ENCODE measurements at regions not wholly inside any gene's neighbourhood (a gene's known extent, or its start where the extent isn't known, plus 50 kb on each side); places are given as distances from the start of the nearest gene placed in this dataset.

- H3K9me3 Mint-ChIP-seq = peaks cover 58% of the 10 kb centered on the region
- TF ChIP-seq CTCF (IDR thresholded peaks at IDR 0.05; ENCODE audit: unreplicated experiment) = no peak
- no peaks in the 10 kb centered on the region for H3K4me1 Mint-ChIP-seq
- H3K27me3 Mint-ChIP-seq (ENCODE audit: low read depth) = no peaks in the 10 kb centered on the region
- no peak overlapping the region for H3K27ac Mint-ChIP-seq
- H3K4me3 Mint-ChIP-seq = no peak overlapping the region
- no peaks in the 10 kb centered on the region for H3K36me3 Mint-ChIP-seq
- DNase-seq (ENCODE audit: low spot score in 2 of 2, unreplicated experiment in 2 of 2) = no peak
Observed at GRCh38 chrX:117570160-117570559, 546.5 kb downstream of the KLHL13 start.

GRCh38 chrX:117568238-117568637, 548.4 kb downstream of the KLHL13 start:
- Mint-ChIP-seq H3K27me3 (ENCODE audit: low read depth) (no peaks in the 10 kb centered on the region), H3K4me3 (no peak overlapping the region), H3K27ac (no peak overlapping the region), H3K9me3 (peaks cover 64% of the 10 kb centered on the region), H3K36me3 (peaks cover 3% of the 10 kb centered on the region), H3K4me1 (no peaks in the 10 kb centered on the region)
- TF ChIP-seq CTCF (IDR thresholded peaks at IDR 0.05; ENCODE audit: unreplicated experiment) = no peak
- no peak for DNase-seq (ENCODE audit: low spot score in 2 of 2, unreplicated experiment in 2 of 2)

- no peak for DNase-seq (ENCODE audit: low spot score in 2 of 2, unreplicated experiment in 2 of 2)
- Mint-ChIP-seq H3K27me3 (ENCODE audit: low read depth) (no peaks in the 10 kb centered on the region), H3K27ac (no peak overlapping the region), H3K4me3 (no peak overlapping the region), H3K9me3 (peaks cover 29% of the 10 kb centered on the region), H3K36me3 (no peaks in the 10 kb centered on the region), H3K4me1 (no peaks in the 10 kb centered on the region)
- TF ChIP-seq CTCF (IDR thresholded peaks at IDR 0.05; ENCODE audit: unreplicated experiment) = no peak
Observed at GRCh38 chrX:117543885-117544284, 572.7 kb downstream of the KLHL13 start.

GRCh38 chrX:117539090-117539418, 577.6 kb downstream of the KLHL13 start:
- DNase-seq (ENCODE audit: low spot score in 2 of 2, unreplicated experiment in 2 of 2) = no peak
- H3K27ac Mint-ChIP-seq = no peak overlapping the region
- H3K36me3 Mint-ChIP-seq = no peaks in the 10 kb centered on the region
- no peak overlapping the region for H3K4me3 Mint-ChIP-seq
- no peaks in the 10 kb centered on the region for H3K4me1 Mint-ChIP-seq
- no peak for TF ChIP-seq CTCF (IDR thresholded peaks at IDR 0.05; ENCODE audit: unreplicated experiment)
- H3K9me3 Mint-ChIP-seq = peaks cover 41% of the 10 kb centered on the region
- H3K27me3 Mint-ChIP-seq (ENCODE audit: low read depth) = no peaks in the 10 kb centered on the region

GRCh38 chrX:117538178-117539089, 578.2 kb downstream of the KLHL13 start:
- DNase-seq (ENCODE audit: low spot score in 2 of 2, unreplicated experiment in 2 of 2) = no peak
- TF ChIP-seq CTCF (IDR thresholded peaks at IDR 0.05; ENCODE audit: unreplicated experiment) = no peak
- Mint-ChIP-seq H3K4me1 (no peaks in the 10 kb centered on the region), H3K27ac (no peak overlapping the region), H3K27me3 (ENCODE audit: low read depth) (no peaks in the 10 kb centered on the region), H3K9me3 (peaks cover 44% of the 10 kb centered on the region), H3K4me3 (no peak overlapping the region), H3K36me3 (no peaks in the 10 kb centered on the region)

All from mesothelial cell of epicardium (in vitro differentiated cells).